HUDEP-2 (cell line): ENCODE measurements at regions not wholly inside any gene's neighbourhood (a gene's known extent, or its start where the extent isn't known, plus 50 kb on each side); places are given as distances from the start of the nearest gene placed in this dataset.
"Not testable (repeated sequence)": the region's sequence is repeated elsewhere in the genome, so short reads cannot be mapped to it uniquely, and the experiment has no call there.

Experiments
- DNase-seq, 76 experiments: peaks; one replicate each; lab custom pipeline; 2025; ENCODE audit not compliant: unreplicated experiment in 76 of 76; lab: John Stamatoyannopoulos, UW

DNA sequence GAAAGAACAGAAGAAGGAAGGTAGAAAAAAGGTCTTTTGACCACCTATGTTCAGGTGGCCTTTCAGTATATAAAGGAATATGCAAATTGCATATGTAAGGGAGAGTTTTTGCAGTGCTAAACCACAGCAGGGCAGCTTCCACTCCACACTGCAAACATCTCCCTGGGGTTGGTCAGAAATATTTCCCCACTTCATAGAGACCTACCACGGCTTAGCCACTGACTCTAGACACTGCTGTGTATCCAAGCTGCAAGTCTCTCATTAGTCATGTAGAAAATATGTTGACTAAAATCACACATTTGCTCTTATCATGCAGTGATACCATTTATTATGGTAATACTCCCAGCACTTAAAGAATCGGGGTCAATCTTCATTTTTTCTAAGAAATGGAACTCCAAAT is 214.9 kb upstream of the NR2F2 start:
- DNase-seq = no peak

DNA sequence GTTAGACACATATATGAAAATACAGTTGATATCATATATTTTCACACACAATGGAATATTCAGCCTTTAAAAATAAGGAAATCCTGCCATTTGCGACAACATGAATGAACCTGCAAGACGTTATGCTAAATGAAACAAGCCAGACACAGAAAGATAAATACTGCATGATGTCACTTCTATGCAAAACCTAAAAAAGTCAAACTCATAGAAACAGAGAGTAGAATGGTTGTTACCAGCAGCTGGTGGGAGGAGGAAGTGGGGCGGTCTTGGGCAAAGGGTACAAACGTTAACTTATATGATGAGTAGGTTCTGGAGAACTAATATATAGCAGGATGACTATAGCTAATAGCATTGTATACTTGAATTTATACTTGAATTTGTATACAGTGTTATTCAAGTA is 213.2 kb upstream of the NR2F2 start:
- no peak for DNase-seq

DNA sequence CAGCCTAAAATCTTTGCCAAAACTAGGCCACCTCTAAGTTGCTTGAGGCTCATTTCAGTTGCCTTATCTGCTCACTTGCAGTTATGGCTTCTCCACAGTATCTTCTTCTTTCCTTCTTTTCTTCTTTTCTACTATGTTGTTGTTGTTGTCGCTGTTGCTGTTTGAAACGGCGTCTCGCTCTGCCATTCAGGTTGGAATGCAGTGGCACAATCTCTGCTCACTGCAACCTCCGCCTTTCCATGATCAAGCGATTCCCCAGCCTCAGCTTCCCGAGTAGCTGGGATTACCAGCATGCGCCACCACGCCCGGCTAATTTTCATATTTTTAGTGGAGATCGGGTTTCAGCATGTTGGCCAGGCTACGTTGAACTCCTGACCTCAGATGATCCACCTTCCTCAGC is 210.8 kb upstream of the NR2F2 start:
- no peak for DNase-seq

DNA sequence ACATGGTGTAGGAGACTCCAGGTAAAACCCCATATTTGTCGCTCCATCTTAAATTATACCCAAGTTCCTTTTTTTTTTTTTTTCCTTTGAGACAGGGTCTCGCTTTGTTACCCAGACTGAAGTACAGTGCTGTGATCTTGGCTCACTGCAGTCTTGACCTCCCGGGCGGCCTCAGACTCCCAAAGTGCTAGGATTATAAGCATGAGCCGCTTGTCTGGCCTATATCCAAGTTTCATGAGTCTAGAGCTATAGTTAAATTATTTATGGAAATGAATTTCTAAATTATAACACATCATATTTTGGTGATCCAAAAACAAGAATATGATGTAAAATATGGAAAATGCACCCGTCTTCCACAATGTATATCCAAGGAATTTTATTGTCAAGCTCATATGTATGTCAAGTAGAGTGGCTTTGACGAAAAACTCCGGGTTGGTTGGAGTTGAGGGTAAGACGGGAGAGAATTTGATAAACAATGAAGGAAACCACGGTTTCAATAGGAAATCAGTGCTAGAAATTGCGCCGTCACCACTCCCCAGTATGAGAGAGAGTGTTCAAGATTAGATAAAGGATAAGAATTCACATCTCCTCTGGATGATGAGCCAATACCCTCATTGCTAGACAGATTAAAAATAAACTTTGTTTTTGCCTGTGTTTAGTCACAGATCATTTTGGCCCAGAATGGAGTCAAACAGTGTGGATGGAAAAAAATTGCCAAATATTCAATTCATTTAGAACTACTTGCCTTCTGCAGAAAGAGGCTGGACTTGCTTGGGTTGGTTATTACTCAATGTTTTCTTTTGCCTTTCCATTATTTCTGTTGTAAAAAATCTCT is 209.2 kb upstream of the NR2F2 start:
- DNase-seq = no peak

DNA sequence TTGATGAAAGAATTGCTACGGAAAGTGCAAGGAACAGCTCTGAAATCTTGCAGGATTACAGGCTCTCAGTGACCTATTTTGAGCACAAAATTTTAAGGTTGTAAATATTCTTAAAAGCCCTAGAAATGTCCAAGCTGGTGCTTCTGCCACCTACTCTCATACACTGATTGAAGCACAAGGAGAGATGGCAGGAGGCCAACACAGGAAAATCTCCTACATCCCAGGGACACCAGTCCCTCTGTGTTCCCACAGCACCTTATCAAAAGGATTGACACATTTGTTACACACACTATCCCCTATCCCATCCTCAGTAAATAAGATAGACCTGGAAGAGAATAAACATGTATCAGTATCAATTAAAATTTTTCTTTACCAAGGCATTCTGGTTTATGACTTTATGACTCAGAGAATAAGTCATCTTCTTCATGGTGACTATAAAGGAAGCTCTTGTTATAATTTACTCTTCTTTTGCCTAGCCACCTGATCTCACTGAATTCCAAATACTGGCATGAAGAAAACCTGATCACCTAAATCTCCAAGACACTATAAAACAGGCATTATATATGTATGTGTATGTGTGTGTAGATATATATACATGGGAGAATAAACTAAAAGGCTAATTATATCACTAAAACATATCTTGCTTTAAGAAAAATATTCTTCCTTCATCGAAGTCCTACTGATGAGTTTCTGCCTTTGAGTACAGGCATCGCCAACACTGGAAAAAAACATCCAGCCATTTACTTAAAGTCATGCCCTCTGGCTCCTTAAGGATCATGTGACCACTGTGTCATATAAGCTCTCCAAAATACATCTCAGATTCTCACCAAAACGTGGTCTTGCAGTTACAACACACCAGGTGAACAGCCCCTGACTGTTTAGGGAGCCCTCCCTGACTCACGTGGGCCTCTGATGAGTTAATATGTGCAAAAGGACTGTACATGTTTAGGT is 208.1 kb upstream of the NR2F2 start:
- no peak for DNase-seq

DNA sequence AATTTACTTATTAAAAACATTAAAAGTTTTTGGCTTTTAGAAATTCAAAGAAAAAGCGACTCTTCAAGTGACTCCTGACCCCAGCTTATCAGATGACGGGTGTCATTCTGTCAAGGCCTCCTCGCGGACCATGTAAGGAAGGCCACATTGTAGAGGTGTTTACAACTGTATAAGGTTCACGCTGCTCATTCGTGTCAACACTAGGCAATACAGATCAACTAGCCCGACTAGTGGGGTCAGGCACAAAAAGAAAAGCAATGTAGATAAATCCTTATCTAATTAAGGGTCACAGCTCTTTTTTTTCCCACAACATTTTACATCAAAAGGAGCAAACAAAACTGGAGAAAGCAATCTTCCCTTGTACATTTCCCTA is 207.5 kb upstream of the NR2F2 start:
- no peak for DNase-seq

DNA sequence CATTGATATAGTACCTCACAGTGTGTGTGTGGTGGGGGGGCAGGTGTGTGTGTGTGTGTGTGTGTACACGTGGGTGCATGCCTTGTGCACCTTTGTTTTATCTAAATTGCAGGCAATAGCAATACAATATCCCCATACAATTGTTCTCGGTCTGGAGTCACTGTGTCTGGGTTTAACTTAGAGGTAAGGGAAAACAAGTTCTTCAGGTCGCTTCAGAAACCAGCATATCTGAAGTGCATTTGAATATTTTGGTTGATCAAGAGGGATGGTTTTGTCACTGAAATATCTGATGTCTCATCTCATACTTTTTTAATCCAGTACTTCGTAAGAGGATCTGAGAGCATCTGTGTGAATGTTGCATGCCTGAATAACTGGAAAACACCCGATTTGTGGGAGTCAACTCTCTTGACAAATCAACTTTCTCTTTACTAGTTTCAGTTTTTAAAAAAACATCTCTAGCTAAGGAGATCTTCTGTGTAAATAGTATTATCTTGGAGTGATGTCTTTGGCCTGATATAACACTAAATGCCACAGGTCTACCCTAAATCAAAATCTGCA is 206.8 kb upstream of the NR2F2 start:
- DNase-seq = no peak

DNA sequence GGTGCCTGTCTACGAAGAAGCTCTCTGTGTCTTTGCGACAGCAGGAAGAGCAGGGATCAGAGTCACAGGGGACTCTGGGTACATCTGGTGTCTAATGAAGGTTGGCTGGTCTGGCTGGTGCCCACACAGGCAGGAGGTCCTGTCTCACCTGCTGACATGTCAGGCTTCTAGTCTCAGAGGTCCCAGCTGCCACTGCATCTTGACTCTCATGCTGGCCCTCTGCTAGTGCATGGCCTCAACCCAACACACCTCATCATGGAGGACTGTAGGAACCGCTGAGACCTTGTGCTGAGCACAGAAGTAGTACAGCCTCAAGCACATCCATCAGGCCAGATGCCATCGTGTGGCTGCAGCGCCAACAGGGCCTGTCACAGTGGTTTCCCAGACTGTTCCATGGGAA is 206.1 kb upstream of the NR2F2 start:
- DNase-seq = no peak

DNA sequence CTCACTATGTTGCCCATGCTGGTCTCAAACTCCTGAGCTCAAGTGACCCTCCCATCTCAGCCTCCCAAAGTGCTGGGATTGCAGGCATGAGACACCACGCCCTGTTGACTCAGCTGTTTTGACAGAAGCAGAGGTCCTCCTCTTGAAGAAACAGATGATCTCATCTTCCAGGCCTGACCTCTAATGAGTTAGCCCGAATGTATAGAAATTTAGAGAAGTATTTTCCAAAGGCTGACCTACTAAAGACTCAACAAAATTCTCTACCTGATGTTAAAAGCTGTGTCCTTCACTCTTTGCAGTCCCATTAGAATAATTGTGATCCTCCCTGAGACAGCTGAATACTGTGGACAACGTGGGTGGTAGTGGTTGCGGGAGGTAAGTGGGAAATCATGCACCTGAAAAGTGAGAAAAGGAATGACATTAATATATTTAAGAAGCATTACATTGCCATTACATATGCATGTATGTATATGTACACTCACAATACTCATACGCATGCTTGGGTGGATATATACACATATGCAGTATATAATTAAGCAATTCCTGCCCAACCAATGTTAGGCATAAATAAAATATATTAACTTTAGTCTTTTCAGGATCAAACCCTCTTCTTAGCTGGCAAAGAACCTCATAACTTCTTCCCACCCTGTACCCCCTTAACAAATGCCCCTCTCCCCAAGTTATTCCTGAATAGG is 204.6 kb upstream of the NR2F2 start:
- DNase-seq = peak in 1 of 76 experiments; percentile 3

DNA sequence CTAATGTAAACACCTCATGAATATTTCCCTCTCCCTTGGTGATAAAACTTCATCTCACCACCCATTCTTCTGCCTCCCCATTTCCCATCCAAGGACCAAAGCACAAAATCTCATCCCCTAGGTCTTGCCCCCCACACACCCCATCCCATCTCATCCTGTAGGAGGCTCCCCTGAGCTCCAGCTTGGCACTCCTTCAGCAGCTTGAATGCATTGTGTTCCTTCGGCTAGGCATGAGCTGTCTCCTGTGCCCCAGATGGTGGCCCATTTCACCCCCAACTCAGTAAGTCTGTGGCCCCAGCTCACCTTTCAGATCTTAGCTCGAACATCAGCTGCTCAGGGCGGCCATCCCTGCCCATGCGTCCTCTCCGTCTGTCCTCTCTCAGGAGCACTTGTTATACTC is 203.6 kb upstream of the NR2F2 start:
- DNase-seq = no peak

DNA sequence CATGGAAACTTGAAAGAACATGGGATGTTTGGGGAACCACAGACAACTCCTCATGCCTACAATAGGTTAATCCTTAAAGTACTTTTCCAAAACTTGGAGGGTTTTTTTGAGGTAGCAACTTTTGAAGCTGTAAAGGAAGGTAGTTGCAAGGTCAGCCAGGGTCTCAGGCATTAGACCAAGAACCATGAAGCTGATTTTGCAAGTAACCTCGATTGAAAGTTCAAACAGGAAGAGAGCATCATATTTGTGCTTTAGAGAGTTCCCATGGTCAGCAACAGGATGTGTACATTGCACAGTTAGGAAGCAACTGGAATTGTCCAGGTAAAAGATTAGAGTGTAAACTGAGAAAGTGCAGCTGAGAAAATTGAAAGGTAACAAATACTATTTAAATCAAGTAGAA is 199.8 kb upstream of the NR2F2 start:
- DNase-seq = no peak

DNA sequence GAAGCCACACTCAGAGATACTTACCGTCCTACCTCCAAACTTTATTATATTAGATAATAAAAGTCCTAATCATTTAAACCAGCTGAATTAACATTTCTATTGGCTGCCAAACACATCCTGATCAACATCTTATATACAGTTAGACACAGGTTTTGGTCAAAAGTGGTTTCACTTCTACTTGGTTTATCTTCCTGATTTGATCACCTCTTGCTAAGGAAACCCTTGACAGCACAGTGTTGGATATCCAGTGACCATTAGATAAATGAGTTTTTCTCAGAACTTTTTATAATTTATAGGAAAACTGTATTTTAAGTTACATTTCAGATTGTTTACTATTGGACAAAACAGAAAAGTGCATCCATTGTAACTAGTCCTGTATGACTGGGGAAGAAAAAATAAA is 198.4 kb upstream of the NR2F2 start:
- DNase-seq = no peak

DNA sequence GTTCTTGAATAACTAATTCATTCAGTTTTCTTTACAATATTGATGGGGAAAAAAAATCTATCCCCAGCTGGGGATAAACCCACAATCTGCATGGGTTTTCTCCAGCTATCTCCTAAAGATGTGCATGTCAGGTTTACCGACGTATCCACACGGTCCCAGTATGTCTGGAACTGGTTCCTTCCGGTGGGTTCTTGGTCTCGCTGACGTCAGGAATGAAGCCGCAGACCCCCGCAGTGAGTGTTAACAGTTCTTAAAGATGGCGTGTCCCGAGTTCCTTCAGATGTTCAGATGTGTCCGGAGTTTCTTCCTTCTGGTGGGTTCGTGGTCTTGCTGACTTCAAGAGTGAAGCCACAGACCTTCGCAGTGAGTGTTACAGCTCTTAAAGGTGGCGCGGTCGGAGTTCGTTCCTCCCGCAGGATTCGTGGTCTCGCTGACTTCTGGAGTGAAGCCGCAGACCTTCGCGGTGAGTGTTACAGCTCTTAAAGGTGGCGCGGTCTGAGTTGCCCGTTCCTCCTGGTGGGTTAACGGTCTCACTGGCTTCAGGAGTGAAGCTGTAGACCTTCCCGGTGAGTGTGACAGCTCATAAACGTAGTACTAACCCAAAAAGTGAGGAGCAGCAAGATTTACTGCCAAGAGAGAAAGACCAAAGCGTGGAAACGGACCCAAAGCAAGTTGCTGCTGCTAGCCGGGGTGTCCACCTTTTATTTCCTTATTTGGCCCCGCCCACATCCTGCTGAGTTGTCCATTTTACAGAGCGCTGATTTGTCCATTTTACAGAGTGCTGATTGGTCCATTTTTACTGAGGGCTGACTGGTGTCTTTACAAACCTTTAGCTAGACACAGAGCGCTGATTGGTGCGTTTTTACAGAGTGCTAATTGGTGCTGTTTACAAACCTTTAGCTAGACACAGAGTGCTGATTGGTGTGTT is 195.1 kb upstream of the NR2F2 start:
- no peak for DNase-seq

DNA sequence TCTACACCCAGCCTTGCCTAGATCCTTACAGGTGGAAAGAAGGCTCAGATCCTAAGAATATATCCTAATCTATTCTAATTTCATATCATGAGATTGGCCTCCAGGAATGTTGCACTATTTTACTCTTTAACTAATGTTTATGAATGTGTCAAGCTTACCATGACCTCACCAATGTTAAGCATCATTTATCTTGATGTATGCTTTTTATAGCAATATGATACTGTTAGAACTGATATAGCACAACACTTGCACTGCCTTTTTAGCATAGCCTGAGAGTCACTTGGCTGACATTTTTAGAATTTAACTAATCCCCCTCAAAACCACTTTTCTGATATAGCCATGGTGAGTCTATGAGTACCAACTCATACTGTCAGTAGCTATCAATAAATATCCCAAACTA is 191.5 kb upstream of the NR2F2 start:
- no peak for DNase-seq

DNA sequence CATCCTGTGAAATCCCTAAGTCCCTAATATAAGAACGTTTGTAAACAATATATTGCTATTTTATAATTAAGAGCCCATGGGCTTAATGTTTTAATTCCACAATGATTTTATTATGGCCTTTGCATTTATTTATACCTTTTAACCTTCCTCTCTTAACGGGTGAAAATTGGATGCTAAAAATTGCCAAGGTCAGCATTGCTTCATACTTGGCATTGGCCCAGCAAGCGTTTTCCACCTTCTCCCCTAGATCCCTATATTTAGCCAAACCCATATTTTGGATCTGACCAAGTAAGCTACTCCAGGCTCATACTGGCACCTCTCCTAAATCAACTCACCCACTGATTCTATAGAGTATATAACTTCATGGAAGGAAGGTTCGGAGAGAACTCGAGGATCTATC is 188.0 kb upstream of the NR2F2 start:
- no peak for DNase-seq

DNA sequence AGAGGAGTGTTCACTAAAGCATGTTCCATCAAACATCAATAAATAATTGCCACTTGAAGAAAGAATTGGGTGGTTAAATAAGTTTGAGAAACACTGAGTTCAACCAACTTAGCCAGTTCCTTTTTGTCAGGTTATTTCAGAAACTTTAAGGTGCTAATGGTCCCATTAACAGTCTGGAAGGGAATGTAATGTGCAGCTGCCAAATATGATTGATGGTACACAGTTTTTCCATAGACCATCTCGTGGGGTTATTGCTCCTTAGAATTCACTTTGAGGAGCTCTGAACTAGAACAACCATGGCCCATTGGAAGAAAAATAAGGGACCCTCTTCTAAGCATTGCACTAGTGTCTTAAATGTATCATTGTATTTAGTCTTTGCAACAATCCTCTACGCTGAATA is 185.8 kb upstream of the NR2F2 start:
- no peak for DNase-seq

DNA sequence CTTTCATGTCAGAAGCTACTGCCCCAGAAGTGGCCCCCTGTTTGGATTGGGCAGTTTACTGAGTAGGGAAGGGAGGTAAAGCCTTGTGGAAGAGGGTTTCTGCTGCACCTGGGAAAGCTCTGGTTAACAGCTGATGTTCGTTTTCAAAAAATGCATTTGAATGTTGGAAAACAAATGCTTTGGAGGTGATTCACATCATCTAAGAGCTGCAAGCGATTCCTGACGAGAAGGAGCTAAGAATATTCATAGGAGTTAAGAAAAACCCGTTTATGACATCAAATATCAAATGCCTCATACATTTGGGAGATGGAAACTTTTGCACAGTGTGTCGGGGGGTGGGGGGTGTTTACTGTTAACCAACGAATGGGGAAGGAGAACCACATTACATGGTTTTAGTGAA is 183.8 kb upstream of the NR2F2 start:
- DNase-seq = no peak

DNA sequence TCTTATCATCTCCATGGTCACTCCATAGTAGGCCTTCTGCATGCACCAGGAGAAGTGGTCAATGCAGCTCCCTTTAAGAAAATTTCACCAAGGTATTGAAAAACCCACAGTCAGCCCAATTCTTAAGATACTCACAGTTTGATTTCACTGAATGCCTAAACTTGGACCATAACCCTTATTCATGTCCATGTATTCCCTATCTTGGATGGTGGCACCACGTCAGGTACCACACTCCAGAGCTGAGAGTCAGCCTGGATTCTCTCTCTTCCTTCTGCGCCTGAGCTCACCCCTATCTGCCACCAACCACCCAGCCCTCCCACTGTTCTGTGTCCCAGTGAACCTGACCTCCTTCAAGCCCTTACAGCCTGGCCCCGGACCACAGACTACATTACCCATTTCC is 183.2 kb upstream of the NR2F2 start:
- no peak for DNase-seq

DNA sequence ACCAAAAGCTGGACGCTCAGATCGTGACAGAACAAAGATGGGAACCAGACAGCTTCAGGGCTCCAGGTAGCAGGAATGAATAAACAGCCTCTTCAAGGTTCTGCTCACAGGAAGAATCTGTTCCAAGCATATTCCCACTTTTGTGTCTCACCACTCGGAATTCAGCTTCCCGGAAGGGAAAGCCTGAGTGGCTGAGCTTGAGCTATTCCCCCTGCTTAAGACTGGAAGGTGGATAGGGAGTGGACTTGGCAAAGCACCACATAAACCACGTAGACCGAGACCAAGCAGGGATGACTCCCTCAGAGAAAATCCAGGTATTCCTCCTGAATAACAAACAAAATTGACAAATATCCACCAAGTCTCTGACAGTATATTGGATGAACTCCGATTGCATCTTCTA is 180.2 kb upstream of the NR2F2 start:
- no peak for DNase-seq

DNA sequence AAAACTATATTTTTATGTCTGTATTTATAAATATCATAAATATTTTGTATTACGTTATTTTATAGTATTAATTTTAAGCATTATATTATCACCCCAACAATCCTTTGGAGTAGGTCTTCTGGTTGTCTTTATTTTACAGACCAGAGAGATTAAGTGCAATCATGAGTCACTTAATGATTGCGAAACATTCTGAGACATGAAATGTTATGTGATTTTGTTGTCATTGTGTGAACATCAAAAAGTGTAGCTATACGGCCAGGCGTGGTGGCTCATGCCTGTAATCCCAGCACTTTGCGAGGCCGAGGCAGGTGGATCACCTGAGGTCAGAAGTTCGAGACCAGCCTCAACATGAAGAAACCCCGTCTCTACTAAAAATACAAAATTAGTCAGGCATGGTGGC is 178.8 kb upstream of the NR2F2 start:
- not testable (repeated sequence) for DNase-seq
